ENCODE measurements at regions not wholly inside any gene's neighbourhood (a gene's known extent, or its start where the extent isn't known, plus 50 kb on each side); places are given as distances from the start of the nearest gene placed in this dataset.

- H3K4me3 Mint-ChIP-seq, result no peak overlapping the region
- Histone ChIP-seq H3K23me2 (ENCODE audit: insufficient read length, low read depth, low read length, poor library complexity, severe bottlenecking) (no peaks in the 10 kb centered on the region), H2BK20ac (ENCODE audit: low read depth, low read length, poor library complexity, severe bottlenecking) (no peak overlapping the region), H4K5ac (ENCODE audit: insufficient read length, low read depth, low read length) (no peak overlapping the region), H2BK12ac (ENCODE audit: insufficient read length, low read depth, low read length) (no peak overlapping the region), H4K91ac (ENCODE audit: insufficient read length, low read depth, low read length) (no peak overlapping the region), H3K9me3 (ENCODE audit: control insufficient read depth, low read depth, low read length) (no peaks in the 10 kb centered on the region), H4K8ac (replicated peaks; ENCODE audit: insufficient read length, low read depth, low read length) (no peak overlapping the region), H2AFZ (ENCODE audit: low read length) (no peak overlapping the region), H2BK5ac (ENCODE audit: insufficient read length, low read length) (no peak overlapping the region), H3K18ac (ENCODE audit: insufficient read length, low read depth, low read length) (no peak overlapping the region), H3K4ac (ENCODE audit: low read depth, low read length) (no peak overlapping the region), H3K27ac (ENCODE audit: insufficient read length, low read depth, low read length) (no peak overlapping the region), H3K4me2 (ENCODE audit: insufficient read depth, insufficient read length, low read length) (no peak overlapping the region), H3K79me1 (ENCODE audit: insufficient read depth, low read depth, low read length, poor library complexity, severe bottlenecking) (no peaks in the 10 kb centered on the region), H3K4me1 (ENCODE audit: insufficient read depth, low read length) (no peaks in the 10 kb centered on the region), H4K20me1 (ENCODE audit: control insufficient read depth, insufficient read depth, insufficient read length) (no peaks in the 10 kb centered on the region), H3K27me3 (ENCODE audit: insufficient read depth, low read length) (no peaks in the 10 kb centered on the region), H3K14ac (ENCODE audit: insufficient read depth, low read length) (no peak overlapping the region), H2BK15ac (ENCODE audit: low read depth, low read length) (no peak overlapping the region), H3T11ph (ENCODE audit: low read length) (no peak overlapping the region), H3K23ac (ENCODE audit: insufficient read length, low read depth, low read length) (no peak overlapping the region), H3K56ac (ENCODE audit: insufficient read length, low read depth, low read length) (no peak overlapping the region), H2BK120ac (ENCODE audit: low read depth, low read length, poor library complexity, severe bottlenecking) (no peak overlapping the region), H3K9ac (ENCODE audit: extremely low read depth, insufficient read length, low read length) (no peak overlapping the region), H3K79me2 (ENCODE audit: insufficient read depth, low read length) (no peaks in the 10 kb centered on the region), H2AK5ac (ENCODE audit: insufficient read length, low read length) (no peak overlapping the region)
- H3K9me3 Mint-ChIP-seq, result no peaks in the 10 kb centered on the region
- peak overlapping the region in 1 of 3 experiments; percentile 56; a peak in 1 of 7 replicates for H3K27ac Mint-ChIP-seq
- no peaks in the 10 kb centered on the region for H3K36me3 Mint-ChIP-seq (ENCODE audit: insufficient read depth in 1 of 3, low read depth in 3 of 3)
- no peak for DNase-seq
- peaks cover 3 to 4% of the 10 kb centered on the region in 2 experiments; a peak in 3 of 4 replicates for H3K4me1 Mint-ChIP-seq
- no CpG with 5 or more reads among the region's 4 CpGs for WGBS (ENCODE audit: extremely low coverage, insufficient read length, low lambda C conversion rate)
- TF ChIP-seq, protein P1, sequence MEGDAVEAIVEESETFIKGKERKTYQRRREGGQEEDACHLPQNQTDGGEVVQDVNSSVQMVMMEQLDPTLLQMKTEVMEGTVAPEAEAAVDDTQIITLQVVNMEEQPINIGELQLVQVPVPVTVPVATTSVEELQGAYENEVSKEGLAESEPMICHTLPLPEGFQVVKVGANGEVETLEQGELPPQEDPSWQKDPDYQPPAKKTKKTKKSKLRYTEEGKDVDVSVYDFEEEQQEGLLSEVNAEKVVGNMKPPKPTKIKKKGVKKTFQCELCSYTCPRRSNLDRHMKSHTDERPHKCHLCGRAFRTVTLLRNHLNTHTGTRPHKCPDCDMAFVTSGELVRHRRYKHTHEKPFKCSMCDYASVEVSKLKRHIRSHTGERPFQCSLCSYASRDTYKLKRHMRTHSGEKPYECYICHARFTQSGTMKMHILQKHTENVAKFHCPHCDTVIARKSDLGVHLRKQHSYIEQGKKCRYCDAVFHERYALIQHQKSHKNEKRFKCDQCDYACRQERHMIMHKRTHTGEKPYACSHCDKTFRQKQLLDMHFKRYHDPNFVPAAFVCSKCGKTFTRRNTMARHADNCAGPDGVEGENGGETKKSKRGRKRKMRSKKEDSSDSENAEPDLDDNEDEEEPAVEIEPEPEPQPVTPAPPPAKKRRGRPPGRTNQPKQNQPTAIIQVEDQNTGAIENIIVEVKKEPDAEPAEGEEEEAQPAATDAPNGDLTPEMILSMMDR (conservative IDR thresholded peaks at IDR 0.05), result no peak
- no peaks in the 10 kb centered on the region for H3K27me3 Mint-ChIP-seq (ENCODE audit: low read depth)
Observed at GRCh38 chr7:124553502-124553901, 212.1 kb downstream of the GPR37 start.

Measured in H9 (cell line).